SK-N-SH (cell line): ENCODE measurements at regions not wholly inside any gene's neighbourhood (a gene's known extent, or its start where the extent isn't known, plus 50 kb on each side); places are given as distances from the start of the nearest gene placed in this dataset.
A peak's percentile ranks its signal among the peaks of the same experiment; 100 is the strongest.

ENCODE experiments used
- CTCF ChIA-PET: fragments of 300-600, 350-600 bp; formaldehyde crosslinking; extraction: SDS; loops from one replicate; lab custom pipeline; 2021; lab: Yijun Ruan, JAX
- POLR2A ChIA-PET: fragments of 350-600 bp; sonication (Branson Sonifier 250); formaldehyde crosslinking; extraction: SDS; loops from one replicate; lab custom pipeline; 2020; ENCODE audit warnings: antibody characterized with exemption, inconsistent platforms; lab: Yijun Ruan, JAX
- DNase-seq: peaks from one replicate; pipeline ENCODE4 v3.0.0; 2012
- H2AFZ ChIP-seq: fragments of 200-600 bp; sonication (generic); 2 replicates; pipeline ENCODE4 v1.8.1; 2016; ENCODE audit warnings: antibody characterized with exemption, mild to moderate bottlenecking, low read depth
- H3F3A ChIP-seq: fragments of 200-600 bp; sonication (generic); replicated peaks from 2 replicates; pipeline ENCODE3; 2016; ENCODE audit warnings: antibody characterized with exemption, mild to moderate bottlenecking; ENCODE audit not compliant: insufficient read depth
- H3K27ac ChIP-seq, 2 experiments: fragments of 200-500 bp in 1 of 2; fragments of 200-600 bp in 1 of 2; sonication (Bioruptor generic) in 1 of 2; sonication (generic), shearing (Covaris generic) in 1 of 2; 2 replicates each; pipeline versions ENCODE4 v1.5.1 to v1.6.1; 2014 to 2016; ENCODE audit warnings: low read depth in 2 of 2, inconsistent platforms in 1 of 2, low read length in 1 of 2, mild to moderate bottlenecking in 1 of 2, mixed read lengths in 1 of 2
- H3K27me3 ChIP-seq: fragments of 200-600 bp; sonication (generic), shearing (Covaris generic); 2 replicates; pipeline ENCODE4 v1.6.1; 2016; ENCODE audit warnings: mixed run types; ENCODE audit not compliant: insufficient read depth
- H3K36me3 ChIP-seq, 2 experiments: fragments of 200-500 bp in 1 of 2; fragments of 200-600 bp in 1 of 2; sonication (Bioruptor generic) in 1 of 2; sonication (generic) in 1 of 2; replicated peaks in 1 of 2; 2 replicates each; pipeline versions ENCODE3 to v1.5.1; 2014 to 2016; ENCODE audit warnings: low read length in 1 of 2, mild to moderate bottlenecking in 1 of 2; ENCODE audit not compliant: insufficient read depth in 2 of 2, control insufficient read depth in 1 of 2
- H3K4me1 ChIP-seq, 2 experiments: fragments of 200-500 bp in 1 of 2; fragments of 200-600 bp in 1 of 2; sonication (Bioruptor generic) in 1 of 2; sonication (generic), shearing (Covaris generic) in 1 of 2; 2 replicates each; pipeline versions ENCODE4 v1.5.1 to v1.6.1; 2014 to 2016; ENCODE audit warnings: low read depth in 1 of 2, low read length in 1 of 2, mixed run types in 1 of 2; ENCODE audit not compliant: insufficient read depth in 2 of 2, control insufficient read depth in 1 of 2
- H3K4me2 ChIP-seq: fragments of 200-600 bp; sonication (generic), shearing (Covaris generic); 2 replicates; pipeline ENCODE4 v1.6.1; 2017; ENCODE audit warnings: mixed run types
- H3K4me3 ChIP-seq, 2 experiments: fragments of 200-500 bp in 1 of 2; fragments of 200-600 bp in 1 of 2; sonication (Bioruptor generic) in 1 of 2; sonication (generic), shearing (Covaris generic) in 1 of 2; 2 replicates each; pipeline versions ENCODE4 v1.5.1 to v1.8.1; 2014 to 2016; ENCODE audit warnings: low read depth in 2 of 2, inconsistent platforms in 1 of 2, low read length in 1 of 2, mild to moderate bottlenecking in 1 of 2, mixed read lengths in 1 of 2, moderate library complexity in 1 of 2
- H3K79me2 ChIP-seq: fragments of 200-600 bp; sonication (generic); 2 replicates; pipeline ENCODE4 v1.8.1; 2017; ENCODE audit warnings: mild to moderate bottlenecking; ENCODE audit not compliant: insufficient read depth
- H3K9ac ChIP-seq: fragments of 200-600 bp; sonication (generic); 2 replicates; pipeline ENCODE4 v1.6.1; 2017; ENCODE audit warnings: mixed run types
- H3K9me2 ChIP-seq: fragments of 200-600 bp; sonication (generic); 2 replicates; pipeline ENCODE4 v1.6.1; 2017; ENCODE audit warnings: mixed run types
- H3K9me3 ChIP-seq: fragments of 200-600 bp; sonication (generic); 2 replicates; pipeline ENCODE4 v1.6.1; 2017; ENCODE audit warnings: mixed run types, mild to moderate bottlenecking, moderate library complexity
- H4K20me1 ChIP-seq: fragments of 200-600 bp; sonication (generic); 2 replicates; pipeline ENCODE4 v1.6.1; 2017; ENCODE audit warnings: mild to moderate bottlenecking, mixed run types; ENCODE audit not compliant: insufficient read depth
- CTCF ChIP-seq: fragments of 200-600 bp; sonication (generic); IDR thresholded peaks from 2 replicates; pipeline ENCODE4 v1.6.1; 2017; ENCODE audit warnings: antibody characterized with exemption, mild to moderate bottlenecking, moderate library complexity
- EP300 ChIP-seq, 2 experiments: IDR thresholded peaks; 2 replicates each; pipeline versions ENCODE4 v1.4.0 to v1.6.1; 2012; ENCODE audit warnings: borderline replicate concordance in 1 of 2, low read depth in 1 of 2, low read length in 1 of 2
- EZH2phosphoT487 ChIP-seq: fragments of 200-600 bp; sonication (generic); IDR thresholded peaks from 2 replicates; pipeline ENCODE4 v1.6.1; 2017; ENCODE audit warnings: low read depth, mixed run types, mild to moderate bottlenecking, antibody characterized with exemption, moderate library complexity, borderline replicate concordance
- FOSL2 ChIP-seq: IDR thresholded peaks from 2 replicates; pipeline ENCODE4 v1.4.0; 2012; ENCODE audit warnings: low read depth, mild to moderate bottlenecking, moderate library complexity, borderline replicate concordance
- FOXJ3 ChIP-seq: sonication (generic); formaldehyde crosslinking; IDR thresholded peaks from 2 replicates; pipeline ENCODE4 v1.5.1; 2020; ENCODE audit warnings: mild to moderate bottlenecking, missing genetic modification reagents
- GABPA ChIP-seq: IDR thresholded peaks from 2 replicates; pipeline ENCODE4 v1.4.0; 2012; ENCODE audit warnings: low read depth, mild to moderate bottlenecking
- GATA2 ChIP-seq: sonication (generic); formaldehyde crosslinking; IDR thresholded peaks from 2 replicates; pipeline ENCODE4 v1.5.0; 2020; ENCODE audit warnings: mild to moderate bottlenecking, missing genetic modification reagents
- IRF3 ChIP-seq: fragments of 150-350 bp; IDR thresholded peaks from 2 replicates; pipeline ENCODE4 v1.6.1; 2016; ENCODE audit warnings: mild to moderate bottlenecking, low read depth, low read length
- JUND ChIP-seq: IDR thresholded peaks from 2 replicates; pipeline ENCODE4 v1.4.0; 2012
- MEF2A ChIP-seq: IDR thresholded peaks from 2 replicates; pipeline ENCODE4 v1.4.0; 2012; ENCODE audit warnings: low read depth, borderline replicate concordance
- NFIC ChIP-seq: IDR thresholded peaks from 2 replicates; pipeline ENCODE4 v1.4.0; 2012; ENCODE audit warnings: borderline replicate concordance
- PBX3 ChIP-seq: IDR thresholded peaks from 2 replicates; pipeline ENCODE4; 2012
- RAD21 ChIP-seq: IDR thresholded peaks from 2 replicates; pipeline ENCODE4 v1.6.1; 2012; ENCODE audit warnings: mild to moderate bottlenecking, low read length
- TCF12 ChIP-seq: IDR thresholded peaks from 2 replicates; pipeline ENCODE4 v1.4.0; 2012
- USF1 ChIP-seq: IDR thresholded peaks from 2 replicates; pipeline ENCODE4 v1.4.0; 2012; ENCODE audit warnings: low read depth, borderline replicate concordance
- YY1 ChIP-seq: IDR thresholded peaks from 2 replicates; pipeline ENCODE4 v1.4.0; 2012; ENCODE audit warnings: low read depth, mild to moderate bottlenecking
- ZBTB33 ChIP-seq: IDR thresholded peaks from 2 replicates; pipeline ENCODE4 v1.4.0; 2012; ENCODE audit warnings: low read depth, borderline replicate concordance
- WGBS: methylation state at CpG from one replicate; pipeline ENCODE4 v1.1.6; 2017; ENCODE audit warnings: low lambda C conversion rate; 5-methylcytosine and 5-hydroxymethylcytosine counted together
- TF ChIP-seq, protein P1 (sequence below): fragments of 150-350 bp; IDR thresholded peaks from 2 replicates; pipeline ENCODE4 v1.6.1; 2017; ENCODE audit warnings: antibody characterized with exemption, low read length, low read depth, borderline replicate concordance

GRCh38 chr15:62672268-62672667 is 370.3 kb upstream of the TPM1 start:
- Histone ChIP-seq H3K4me2 (no peak overlapping the region), H3K27me3 (no peaks in the 10 kb centered on the region), H2AFZ (no peak overlapping the region), H3K79me2 (no peaks in the 10 kb centered on the region), H3F3A (peaks cover 3% of the 10 kb centered on the region), H3K4me3 (no peak overlapping the region), H3K9ac (no peak overlapping the region), H3K4me1 (peaks cover 0 to 2% of the 10 kb centered on the region in 2 experiments; a peak in 2 of 4 replicates), H3K9me2 (no peaks in the 10 kb centered on the region), H3K36me3 (peaks cover 13 to 44% of the 10 kb centered on the region in 2 experiments), H3K27ac (peak overlapping the region in 1 of 2 experiments; percentile 24; a peak in 1 of 4 replicates), H3K9me3 (peaks cover 6% of the 10 kb centered on the region; the same call in 1 of the 2 replicates), H4K20me1 (no peaks in the 10 kb centered on the region)
- CTCF ChIA-PET: interaction anchor here (2.1 to 2.6 kb wide), 2 partner anchors 9 to 11 kb away, joined by 4 to 9 read pairs; no protein-coding TSS in a partner anchor
- POLR2A ChIA-PET: no interaction called here
- no peak for TF ChIP-seq YY1
- no peak for TF ChIP-seq MEF2A
- no peak for TF ChIP-seq EP300 (IDR thresholded peaks at IDR 0.05; ENCODE audit: borderline replicate concordance in 1 of 2, low read depth in 1 of 2, low read length in 1 of 2)
- peak; percentile 82 for TF ChIP-seq TCF12
- TF ChIP-seq, protein P1, sequence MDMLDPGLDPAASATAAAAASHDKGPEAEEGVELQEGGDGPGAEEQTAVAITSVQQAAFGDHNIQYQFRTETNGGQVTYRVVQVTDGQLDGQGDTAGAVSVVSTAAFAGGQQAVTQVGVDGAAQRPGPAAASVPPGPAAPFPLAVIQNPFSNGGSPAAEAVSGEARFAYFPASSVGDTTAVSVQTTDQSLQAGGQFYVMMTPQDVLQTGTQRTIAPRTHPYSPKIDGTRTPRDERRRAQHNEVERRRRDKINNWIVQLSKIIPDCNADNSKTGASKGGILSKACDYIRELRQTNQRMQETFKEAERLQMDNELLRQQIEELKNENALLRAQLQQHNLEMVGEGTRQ: no peak
- TF ChIP-seq USF1: no peak
- TF ChIP-seq PBX3: no peak
- TF ChIP-seq RAD21: no peak
- no peak for TF ChIP-seq FOXJ3 (CRISPR knock-in tag)
- TF ChIP-seq FOSL2: peak; percentile 45; the same call in 1 of the 2 replicates
- peak; percentile 37; the same call in 1 of the 2 replicates for TF ChIP-seq JUND
- TF ChIP-seq IRF3: no peak
- no peak for TF ChIP-seq NFIC
- 23% methylated on average over 2 of the region's 2 CpGs for WGBS
- no peak for DNase-seq

DNA sequence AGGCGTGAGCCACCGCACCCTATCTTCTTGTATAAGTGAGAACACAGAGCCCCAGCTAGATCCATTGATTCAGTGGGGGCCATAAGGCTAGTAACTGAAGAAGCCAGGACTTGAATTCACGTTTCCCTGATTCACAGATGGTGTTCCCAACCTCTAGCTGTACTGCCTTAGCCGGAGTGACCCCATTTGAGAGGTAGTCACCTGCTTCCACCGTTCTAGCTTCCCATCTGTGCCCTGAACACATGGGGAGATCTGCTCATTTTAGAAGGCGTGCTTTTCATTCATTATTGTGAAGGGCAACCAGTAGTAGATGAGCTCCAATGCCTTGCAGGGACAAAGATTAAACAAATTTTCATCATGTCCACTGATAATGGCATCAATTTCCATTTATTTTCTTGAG is 365.7 kb upstream of the TPM1 start:
- Histone ChIP-seq H3K4me3 (no peak overlapping the region), H3F3A (peaks cover under 1% of the 10 kb centered on the region), H3K4me1 (peaks cover 0 to 2% of the 10 kb centered on the region in 2 experiments; a peak in 2 of 4 replicates), H3K79me2 (no peaks in the 10 kb centered on the region), H3K36me3 (peaks cover 10 to 44% of the 10 kb centered on the region in 2 experiments), H2AFZ (no peak overlapping the region), H4K20me1 (no peaks in the 10 kb centered on the region), H3K9ac (no peak overlapping the region), H3K9me2 (no peaks in the 10 kb centered on the region), H3K27ac (no peak overlapping the region), H3K9me3 (0 out of 2 replicates have a peak, but pooled peaks cover 3% of the 10 kb centered on the region), H3K4me2 (no peak overlapping the region), H3K27me3 (no peaks in the 10 kb centered on the region)
- POLR2A ChIA-PET: interaction anchor here (1.1 kb wide), 1 partner anchor 10 kb away, joined by 3 read pairs; no protein-coding TSS in a partner anchor
- WGBS: 89% methylated on average over 6 of the region's 6 CpGs
- CTCF ChIA-PET: interaction anchor here (0.8 to 1.6 kb wide), 4 partner anchors 12 to 65 kb away, joined by 3 to 6 read pairs (median 4); no protein-coding TSS in a partner anchor
- no peak for DNase-seq
- no peak for TF ChIP-seq EZH2phosphoT487
- TF ChIP-seq GABPA: no peak
- TF ChIP-seq JUND: no peak
- TF ChIP-seq ZBTB33: no peak
- TF ChIP-seq CTCF: no peak
- TF ChIP-seq GATA2: no peak
- no peak for TF ChIP-seq YY1
- TF ChIP-seq FOXJ3 (CRISPR knock-in tag): no peak
